ENCODE measurements at regions not wholly inside any gene's neighbourhood (a gene's known extent, or its start where the extent isn't known, plus 50 kb on each side); places are given as distances from the start of the nearest gene placed in this dataset.
"Not testable (repeated sequence)": the region's sequence is repeated elsewhere in the genome, so short reads cannot be mapped to it uniquely, and the experiment has no call there.

DNA sequence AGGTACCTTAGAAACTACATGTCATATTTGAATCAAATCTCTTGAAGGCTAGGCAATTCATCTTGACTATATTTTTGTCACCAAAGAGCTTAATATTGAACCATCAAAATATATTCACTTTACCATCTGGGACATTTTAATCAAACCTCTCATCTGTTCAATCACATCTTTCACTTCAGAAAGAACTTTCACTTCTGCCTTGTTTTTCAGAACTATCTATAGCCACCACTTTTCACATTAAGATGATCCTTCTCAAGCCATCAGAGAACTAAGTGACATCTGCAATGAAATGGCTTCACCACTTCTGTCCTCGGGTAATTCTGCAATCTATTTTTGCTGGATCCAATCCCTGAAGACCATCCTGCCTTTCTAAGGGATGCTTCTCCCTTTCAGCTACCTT lies 57.8 kb downstream of the OR2B2 start:
- no peak for DNase-seq (ENCODE audit: low read depth)

DNA sequence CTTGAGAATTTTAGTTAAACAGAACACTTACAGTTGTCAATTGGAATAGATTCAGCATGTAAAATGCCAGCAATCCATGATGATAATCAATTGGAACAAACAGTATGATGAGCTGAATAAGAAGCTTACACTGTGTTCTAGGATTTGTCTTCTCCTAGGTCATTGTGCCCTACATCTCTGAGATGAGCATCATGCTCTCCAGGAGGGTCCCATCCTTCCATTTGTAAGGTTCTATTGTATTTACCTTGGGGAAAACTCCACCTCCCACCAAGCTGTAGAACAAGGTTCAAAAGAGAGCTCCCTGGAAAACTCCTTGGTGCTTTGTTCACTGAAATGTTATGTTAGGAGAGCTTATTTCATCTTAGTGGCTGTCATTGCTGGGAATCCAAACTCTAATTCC lies 60.8 kb downstream of the OR2B2 start:
- no peak for DNase-seq (ENCODE audit: low read depth)

- DNase-seq (ENCODE audit: low read depth), result not testable (repeated sequence)
Measured at GRCh38 chr6:27849001-27849400, 63.2 kb downstream of the OR2B2 start.

GRCh38 chr6:27847706-27848105 lies 64.5 kb downstream of the OR2B2 start:
- DNase-seq (ENCODE audit: low read depth), result no peak

- no peak for DNase-seq (ENCODE audit: low read depth)
Measured at GRCh38 chr6:27840572-27840971, 71.6 kb downstream of the OR2B2 start.

- DNase-seq (ENCODE audit: low read depth), result peak; percentile 85
Measured at GRCh38 chr6:27839626-27840475, 72.3 kb downstream of the OR2B2 start.

GRCh38 chr6:27838945-27839625 lies 73.1 kb downstream of the OR2B2 start:
- no peak for DNase-seq (ENCODE audit: low read depth)

- DNase-seq (ENCODE audit: low read depth), result peak; percentile 99
Measured at GRCh38 chr6:27838058-27838944, 73.9 kb downstream of the OR2B2 start.

DNA sequence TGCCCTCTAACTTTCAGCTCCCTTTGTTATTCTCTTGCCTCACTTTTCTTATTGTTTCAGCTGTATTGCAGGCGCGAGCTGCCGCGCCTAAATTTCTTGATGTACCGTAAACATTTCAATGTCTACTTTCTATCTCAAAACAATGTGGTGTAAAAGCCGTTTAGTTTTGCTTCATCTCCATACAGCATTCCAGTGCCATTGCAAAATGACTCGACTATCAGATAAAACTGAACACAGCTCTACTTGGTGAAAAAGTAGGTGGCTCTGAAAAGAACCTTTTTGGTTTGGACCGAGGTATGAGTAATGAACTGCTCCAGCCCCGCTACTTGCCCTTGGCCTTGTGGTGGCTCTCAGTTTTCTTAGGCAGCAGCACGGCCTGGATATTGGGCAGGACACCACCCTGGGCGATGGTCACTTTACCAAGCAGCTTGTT lies 74.6 kb downstream of the OR2B2 start:
- DNase-seq (ENCODE audit: low read depth), result no peak

DNA sequence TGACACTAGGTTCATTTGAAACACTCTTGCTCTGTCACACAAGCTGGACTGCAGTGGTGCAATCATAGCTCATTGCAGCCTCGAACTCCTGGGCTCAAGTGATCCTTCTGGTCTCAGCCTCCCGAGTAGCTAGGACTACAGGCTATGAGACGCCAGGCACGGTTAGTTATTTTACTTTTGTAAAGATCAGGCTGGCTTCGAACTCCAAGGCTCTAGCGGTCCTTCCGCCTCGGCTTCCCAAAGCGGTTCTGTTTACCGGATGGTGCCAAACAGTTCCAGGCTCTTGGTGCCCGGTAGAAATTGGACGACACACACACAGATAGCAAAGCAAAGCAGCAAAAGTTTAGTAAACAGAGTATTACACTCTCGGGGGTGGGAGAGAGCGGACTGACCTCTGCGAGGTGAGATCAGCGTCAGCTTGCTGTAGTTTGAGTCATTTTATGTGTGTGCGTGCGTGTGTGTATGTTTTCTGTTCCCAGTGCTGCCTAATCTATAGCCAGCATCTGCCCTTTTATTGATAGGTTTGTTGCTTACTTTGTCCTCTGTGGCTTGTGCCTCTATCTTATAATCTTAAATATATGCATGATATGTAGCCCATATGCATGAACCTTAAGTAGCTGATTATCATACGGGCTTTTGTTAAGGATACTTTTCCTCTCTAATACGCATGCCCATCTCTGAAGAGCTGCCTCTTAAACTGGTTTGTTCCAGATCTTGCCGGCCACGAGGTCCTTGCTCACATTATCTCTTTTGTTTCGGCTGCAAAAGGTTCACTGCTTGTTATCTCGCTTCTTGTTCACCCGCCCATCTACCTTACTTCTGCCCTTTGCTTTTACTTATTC lies 75.2 kb downstream of the OR2B2 start:
- peak; percentile 66 for DNase-seq (ENCODE audit: low read depth)

- DNase-seq (ENCODE audit: low read depth), result no peak
Measured at GRCh38 chr6:27836141-27836782, 75.9 kb downstream of the OR2B2 start.

DNA sequence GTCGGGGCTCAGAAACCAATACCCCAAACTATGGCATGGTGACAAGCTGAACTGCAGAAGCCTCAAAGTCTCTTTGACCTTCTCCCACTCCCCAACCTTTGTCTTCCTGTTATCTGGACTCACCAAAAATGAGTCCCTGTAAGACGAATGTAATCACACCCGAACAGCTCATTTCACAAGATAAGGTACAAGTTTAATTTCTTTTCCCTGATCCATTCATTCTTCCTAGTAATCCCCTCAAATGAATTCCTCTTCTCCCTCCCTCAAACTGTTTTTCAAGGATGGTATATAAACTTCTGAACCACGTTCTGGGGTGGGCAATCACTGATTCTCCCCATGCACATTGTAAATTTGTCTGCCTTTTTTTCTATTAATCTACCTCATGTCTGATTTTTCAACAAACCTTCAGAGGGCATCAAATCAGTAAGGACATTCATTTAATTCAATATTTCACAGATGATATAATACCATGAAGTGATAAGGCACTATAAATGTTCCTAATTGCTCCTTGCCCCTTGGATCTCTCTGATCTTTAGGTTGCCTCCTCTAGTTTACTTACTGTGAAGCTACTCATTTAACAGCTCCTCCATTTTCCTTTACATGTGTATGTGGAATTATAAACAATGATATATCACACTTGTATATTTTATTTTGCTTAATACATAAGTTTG lies 77.2 kb downstream of the OR2B2 start:
- no peak for DNase-seq (ENCODE audit: low read depth)

GRCh38 chr6:27834384-27834783 lies 77.8 kb downstream of the OR2B2 start:
- DNase-seq (ENCODE audit: low read depth), result no peak

DNA sequence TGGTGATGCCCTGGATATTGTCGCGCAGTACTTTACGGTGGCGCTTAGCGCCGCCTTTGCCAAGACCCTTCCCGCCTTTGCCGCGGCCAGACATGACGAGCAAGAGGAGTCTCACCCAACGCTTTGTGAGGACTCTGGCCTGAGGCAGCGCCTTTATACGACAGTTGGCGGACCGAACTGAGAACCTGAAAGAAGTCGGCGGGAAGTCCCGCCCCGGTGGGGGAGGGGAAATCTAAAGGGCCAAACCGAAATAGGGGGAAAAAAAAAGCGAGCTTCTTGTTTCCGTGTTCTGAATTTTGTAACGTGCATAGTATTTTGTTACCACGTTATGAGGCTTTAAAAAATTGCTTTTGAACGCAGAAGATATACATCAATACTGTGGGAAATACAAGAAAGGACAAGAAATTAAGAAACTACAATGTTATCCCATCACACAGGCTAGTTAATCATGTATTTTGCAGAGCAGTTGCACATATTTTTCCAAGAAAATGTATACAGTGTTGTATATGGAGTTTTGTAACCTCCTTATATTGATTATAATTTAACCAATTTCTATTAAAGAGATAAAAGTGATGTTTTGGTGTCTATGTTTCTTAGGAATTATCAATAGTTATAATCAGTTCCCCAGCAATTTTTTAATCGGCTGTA lies 80.6 kb downstream of the OR2B2 start:
- not testable (repeated sequence) for DNase-seq (ENCODE audit: low read depth)

- DNase-seq (ENCODE audit: low read depth), result not testable (repeated sequence)
Measured at GRCh38 chr6:27830600-27831433, 81.4 kb downstream of the OR2B2 start.

DNA sequence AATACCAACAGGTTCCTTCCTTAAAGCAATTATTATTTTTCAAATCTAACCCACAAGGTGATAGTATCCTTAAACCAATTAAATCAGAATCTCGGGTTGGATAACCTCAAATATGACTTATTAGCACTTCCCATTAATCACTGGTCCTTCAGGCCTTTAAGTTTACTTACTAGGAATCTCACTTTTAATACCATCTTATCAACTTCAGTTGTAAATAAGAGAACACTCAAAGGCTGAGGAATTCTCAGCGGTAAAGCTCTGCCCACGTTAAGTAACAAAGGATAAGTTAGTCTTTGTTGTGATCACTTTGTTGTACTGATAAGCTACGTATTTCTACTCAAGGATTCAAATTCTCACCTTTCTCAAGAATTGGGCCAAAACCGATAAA lies 82.0 kb downstream of the OR2B2 start:
- DNase-seq (ENCODE audit: low read depth), result no peak

DNA sequence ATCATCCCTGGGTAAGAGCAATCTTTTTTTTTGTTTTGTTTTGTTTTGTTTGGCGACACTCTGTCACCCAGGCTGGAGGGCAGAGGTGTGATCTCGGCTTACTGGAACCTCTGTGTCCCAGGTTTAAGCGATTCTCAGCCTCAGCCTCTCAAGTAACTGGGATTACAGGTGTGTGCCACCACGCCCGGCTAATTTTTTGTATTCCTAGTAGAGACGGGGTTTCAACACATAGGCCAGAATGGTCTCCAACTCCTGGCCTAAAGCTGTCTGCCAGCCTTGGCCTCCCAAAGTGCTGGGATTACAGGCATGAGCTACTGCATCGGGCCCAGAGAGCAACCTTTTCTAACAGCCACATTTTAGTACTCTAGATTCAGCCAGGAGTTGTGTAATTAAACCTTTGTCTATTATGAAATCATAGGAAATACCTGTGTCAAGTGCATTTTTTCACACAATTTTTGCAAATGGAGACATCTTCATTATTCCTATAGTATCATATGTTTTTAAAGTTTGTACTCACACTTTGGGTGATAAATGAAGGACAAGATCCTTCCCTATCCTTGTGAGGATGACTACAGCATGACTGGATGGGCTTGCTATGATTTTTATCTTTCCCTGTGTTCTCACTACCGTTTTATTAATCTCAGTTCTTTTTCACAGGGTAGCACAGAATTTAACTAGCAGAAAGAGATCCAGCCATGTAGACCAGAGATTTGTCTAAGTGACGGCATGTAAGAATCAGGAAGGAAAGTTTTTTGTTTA lies 82.6 kb downstream of the OR2B2 start:
- DNase-seq (ENCODE audit: low read depth), result no peak

DNA sequence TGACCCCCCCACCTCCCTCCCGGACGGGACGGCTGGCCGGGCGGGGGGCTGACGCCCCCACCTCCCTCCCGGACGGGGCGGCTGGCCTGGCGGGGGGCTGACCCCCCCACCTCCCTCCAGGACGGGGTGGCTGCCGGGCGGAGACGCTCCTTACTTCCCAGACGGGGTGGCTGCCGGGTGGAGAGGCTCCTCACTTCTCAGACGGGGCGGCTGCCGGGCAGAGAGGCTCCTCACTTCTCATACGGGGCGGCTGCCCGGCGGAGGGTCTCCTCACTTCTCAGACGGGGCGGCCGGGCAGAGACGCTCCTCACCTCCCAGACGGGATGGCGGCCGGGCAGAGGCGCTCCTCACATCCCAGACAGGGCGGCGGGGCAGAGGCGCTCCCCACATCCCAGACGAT lies 84.7 kb downstream of the OR2B2 start:
- DNase-seq (ENCODE audit: low read depth), result not testable (repeated sequence)
